ENCODE measurements at regions not wholly inside any gene's neighbourhood (a gene's known extent, or its start where the extent isn't known, plus 50 kb on each side); places are given as distances from the start of the nearest gene placed in this dataset.

DNA sequence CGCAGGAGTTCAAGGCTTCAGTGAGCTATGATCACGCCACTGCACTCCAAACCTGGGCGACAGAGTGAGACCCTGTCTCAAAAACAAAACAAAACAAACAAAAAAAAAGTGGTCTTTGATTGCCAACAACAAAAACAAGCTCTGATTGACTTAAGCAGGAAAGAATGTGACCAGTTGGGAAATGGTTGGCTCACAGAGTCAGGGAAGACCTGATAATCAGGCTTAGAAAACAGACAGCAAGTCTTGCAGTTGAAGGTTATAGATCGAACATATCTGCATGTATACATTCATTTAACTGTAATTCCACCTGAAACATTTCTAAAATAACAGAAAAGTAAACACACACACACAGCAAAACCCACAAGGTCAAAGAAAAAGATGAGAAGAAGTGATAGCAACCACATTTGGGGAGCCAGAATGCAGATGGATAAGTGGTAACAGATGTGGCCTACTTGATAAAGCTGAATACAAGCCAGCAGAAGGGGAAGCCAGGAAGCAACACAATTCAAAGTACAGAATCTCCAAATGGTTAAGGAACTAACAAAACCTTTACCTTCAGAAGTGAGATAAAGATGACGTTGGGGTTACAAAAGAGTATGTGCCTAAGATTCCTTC lies 699.9 kb upstream of the ZNF385D start:
- TF ChIP-seq, protein P1, sequence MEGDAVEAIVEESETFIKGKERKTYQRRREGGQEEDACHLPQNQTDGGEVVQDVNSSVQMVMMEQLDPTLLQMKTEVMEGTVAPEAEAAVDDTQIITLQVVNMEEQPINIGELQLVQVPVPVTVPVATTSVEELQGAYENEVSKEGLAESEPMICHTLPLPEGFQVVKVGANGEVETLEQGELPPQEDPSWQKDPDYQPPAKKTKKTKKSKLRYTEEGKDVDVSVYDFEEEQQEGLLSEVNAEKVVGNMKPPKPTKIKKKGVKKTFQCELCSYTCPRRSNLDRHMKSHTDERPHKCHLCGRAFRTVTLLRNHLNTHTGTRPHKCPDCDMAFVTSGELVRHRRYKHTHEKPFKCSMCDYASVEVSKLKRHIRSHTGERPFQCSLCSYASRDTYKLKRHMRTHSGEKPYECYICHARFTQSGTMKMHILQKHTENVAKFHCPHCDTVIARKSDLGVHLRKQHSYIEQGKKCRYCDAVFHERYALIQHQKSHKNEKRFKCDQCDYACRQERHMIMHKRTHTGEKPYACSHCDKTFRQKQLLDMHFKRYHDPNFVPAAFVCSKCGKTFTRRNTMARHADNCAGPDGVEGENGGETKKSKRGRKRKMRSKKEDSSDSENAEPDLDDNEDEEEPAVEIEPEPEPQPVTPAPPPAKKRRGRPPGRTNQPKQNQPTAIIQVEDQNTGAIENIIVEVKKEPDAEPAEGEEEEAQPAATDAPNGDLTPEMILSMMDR (IDR thresholded peaks at IDR 0.05) = no peak
- TF ChIP-seq POLR2A (IDR thresholded peaks at IDR 0.05) = no peak
